Suprapubic skin (tissue), 3 donors: ENCODE measurements at regions not wholly inside any gene's neighbourhood (a gene's known extent, or its start where the extent isn't known, plus 50 kb on each side); places are given as distances from the start of the nearest gene placed in this dataset.

ENCODE experiments used
- CTCF ChIP-seq, 2 donors: fragments of 200-600 bp in 1 of 2; fragments of 450-650 bp in 1 of 2; sonication (generic) in 1 of 2; IDR thresholded peaks; one replicate each; pipeline ENCODE4 v1.5.1; 2016 to 2019; ENCODE audit warnings: antibody characterized with exemption in 2 of 2, mild to moderate bottlenecking in 1 of 2, moderate library complexity in 1 of 2
- POLR2A ChIP-seq, 2 donors: fragments of 450-650 bp; IDR thresholded peaks; one replicate each; pipeline ENCODE4 v1.6.1; 2017; ENCODE audit warnings: antibody characterized with exemption in 2 of 2, mild to moderate bottlenecking in 2 of 2, moderate library complexity in 2 of 2

GRCh38 chr14:61212546-61212945 is 68.6 kb downstream of the TMEM30B start:
- TF ChIP-seq POLR2A (IDR thresholded peaks at IDR 0.05) (no peak), CTCF (IDR thresholded peaks at IDR 0.05) (no peak)
